Osteocyte (in vitro differentiated cells): ENCODE measurements at regions not wholly inside any gene's neighbourhood (a gene's known extent, or its start where the extent isn't known, plus 50 kb on each side); places are given as distances from the start of the nearest gene placed in this dataset.
A peak's percentile ranks its signal among the peaks of the same experiment; 100 is the strongest.
"Not testable (repeated sequence)": the region's sequence is repeated elsewhere in the genome, so short reads cannot be mapped to it uniquely, and the experiment has no call there.

Experiments used
- DNase-seq: peaks from one replicate; pipeline ENCODE4 v3.0.0; 2021; ENCODE audit warnings: mixed read lengths; ENCODE audit not compliant: unreplicated experiment; ENCODE audit errors: extremely low spot score
- H3K27ac Mint-ChIP-seq: one replicate; pipeline ENCODE4 v1.8.0; 2021; ENCODE audit warnings: mild to moderate bottlenecking, mixed read lengths; ENCODE audit not compliant: unreplicated experiment
- H3K27me3 Mint-ChIP-seq: one replicate; pipeline ENCODE4 v1.8.0; 2021; ENCODE audit warnings: mixed read lengths; ENCODE audit not compliant: unreplicated experiment
- H3K36me3 Mint-ChIP-seq: one replicate; pipeline ENCODE4 v1.8.0; 2021; ENCODE audit warnings: mixed read lengths; ENCODE audit not compliant: unreplicated experiment
- H3K4me1 Mint-ChIP-seq: one replicate; pipeline ENCODE4 v1.8.0; 2021; ENCODE audit warnings: mixed read lengths; ENCODE audit not compliant: unreplicated experiment
- H3K4me3 Mint-ChIP-seq: one replicate; pipeline ENCODE4 v1.8.0; 2021; ENCODE audit warnings: mild to moderate bottlenecking, moderate library complexity, mixed read lengths; ENCODE audit not compliant: unreplicated experiment
- H3K9me3 Mint-ChIP-seq: one replicate; pipeline ENCODE4 v1.8.0; 2021; ENCODE audit warnings: mixed read lengths; ENCODE audit not compliant: unreplicated experiment
- CTCF ChIP-seq: fragments of 200-600 bp; sonication (generic); IDR thresholded peaks from 2 replicates; pipeline ENCODE4 v1.5.0; 2021; ENCODE audit warnings: antibody characterized with exemption, mild to moderate bottlenecking, moderate library complexity

DNA sequence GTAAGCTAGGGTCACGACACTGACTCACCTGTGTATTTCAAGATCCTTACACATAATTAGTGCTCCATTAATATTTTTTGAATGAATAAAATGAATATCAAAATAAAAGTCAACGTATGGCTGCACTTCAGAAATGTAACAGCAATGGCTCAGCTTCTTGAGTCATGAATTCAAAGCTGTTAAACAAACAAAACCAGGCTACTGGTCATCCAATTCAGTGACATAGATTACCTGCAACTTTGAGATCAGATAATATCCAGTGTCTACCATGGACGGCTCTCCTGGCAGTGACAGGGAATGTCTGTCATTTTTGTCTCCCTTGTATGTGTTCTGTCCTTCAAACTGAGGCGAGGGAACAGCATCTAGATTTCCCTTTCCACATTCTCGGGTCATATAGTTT lies 225.6 kb downstream of the EFCAB11 start:
- Mint-ChIP-seq H3K27ac (no peak overlapping the region), H3K27me3 (no peaks in the 10 kb centered on the region), H3K4me1 (peaks cover 9% of the 10 kb centered on the region), H3K9me3 (peaks cover 3% of the 10 kb centered on the region), H3K36me3 (no peaks in the 10 kb centered on the region), H3K4me3 (no peak overlapping the region)
- no peak for TF ChIP-seq CTCF
- no peak for DNase-seq

DNA sequence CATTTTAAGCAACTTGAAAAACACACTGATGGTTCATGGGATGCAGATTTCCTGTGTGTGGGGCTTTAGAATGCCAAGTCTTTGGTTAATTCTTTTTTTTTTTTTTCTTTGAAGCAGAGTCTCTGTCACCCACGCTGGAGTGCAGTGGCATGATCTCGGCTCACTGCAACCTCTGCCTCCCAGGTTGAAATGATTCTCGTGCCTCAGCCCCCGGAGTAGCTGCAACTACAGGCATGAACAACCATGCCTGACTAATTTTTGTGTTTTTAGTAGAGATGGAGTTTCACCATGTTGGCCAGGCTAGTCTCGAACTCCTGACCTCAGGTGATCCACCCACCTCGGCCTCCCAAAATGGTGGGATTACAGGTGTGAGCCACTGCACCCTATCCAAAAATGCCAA lies 228.3 kb downstream of the EFCAB11 start:
- not testable (repeated sequence) for H3K4me3 Mint-ChIP-seq, H3K36me3 Mint-ChIP-seq, H3K4me1 Mint-ChIP-seq, H3K27ac Mint-ChIP-seq, H3K27me3 Mint-ChIP-seq, H3K9me3 Mint-ChIP-seq
- peak; percentile 23 for DNase-seq

- TF ChIP-seq CTCF: no peak
- Mint-ChIP-seq H3K4me3 (no peak overlapping the region), H3K4me1 (peaks cover 13% of the 10 kb centered on the region), H3K27ac (no peak overlapping the region), H3K9me3 (no peaks in the 10 kb centered on the region), H3K36me3 (no peaks in the 10 kb centered on the region), H3K27me3 (no peaks in the 10 kb centered on the region)
- DNase-seq: no peak
These were observed 229.9 kb downstream of the EFCAB11 start for GRCh38 chr14:89724628-89724960.

DNA sequence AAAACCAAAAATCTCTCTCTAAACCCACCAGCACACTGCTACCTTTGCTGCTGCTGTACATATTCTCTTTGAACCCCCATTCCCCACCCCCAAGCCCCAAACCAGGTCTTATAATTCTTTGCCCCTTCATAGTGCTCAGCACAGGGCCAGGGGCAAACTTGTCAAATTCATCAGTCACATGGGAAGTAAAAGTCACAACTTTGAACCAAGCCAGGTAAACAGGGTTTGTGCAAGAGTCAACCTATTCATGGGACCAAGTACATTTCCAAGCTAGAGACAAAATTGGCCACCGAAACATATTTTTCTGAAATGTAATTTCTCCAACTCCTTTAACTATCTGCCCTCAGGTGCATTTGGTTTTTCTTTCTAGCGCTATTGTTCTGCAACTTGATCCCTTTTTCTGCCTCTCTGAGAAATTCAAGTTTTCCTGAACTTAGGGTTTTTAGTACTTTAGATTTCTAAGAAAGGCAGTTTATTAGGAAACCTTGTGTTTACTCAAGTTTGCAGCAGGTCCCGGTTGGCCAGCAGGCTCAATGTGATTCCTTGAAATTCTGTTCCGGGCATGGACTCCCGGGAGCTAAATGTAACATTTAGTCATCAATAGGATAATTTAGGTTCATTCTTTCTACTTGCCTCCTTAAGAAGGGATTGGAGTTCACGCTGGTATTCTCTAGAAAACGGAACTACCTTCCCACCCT lies 230.5 kb downstream of the EFCAB11 start:
- Mint-ChIP-seq H3K4me1 (peaks cover 13% of the 10 kb centered on the region), H3K36me3 (no peaks in the 10 kb centered on the region), H3K27me3 (no peaks in the 10 kb centered on the region), H3K9me3 (no peaks in the 10 kb centered on the region), H3K27ac (no peak overlapping the region), H3K4me3 (no peak overlapping the region)
- TF ChIP-seq CTCF: no peak
- DNase-seq: no peak

DNA sequence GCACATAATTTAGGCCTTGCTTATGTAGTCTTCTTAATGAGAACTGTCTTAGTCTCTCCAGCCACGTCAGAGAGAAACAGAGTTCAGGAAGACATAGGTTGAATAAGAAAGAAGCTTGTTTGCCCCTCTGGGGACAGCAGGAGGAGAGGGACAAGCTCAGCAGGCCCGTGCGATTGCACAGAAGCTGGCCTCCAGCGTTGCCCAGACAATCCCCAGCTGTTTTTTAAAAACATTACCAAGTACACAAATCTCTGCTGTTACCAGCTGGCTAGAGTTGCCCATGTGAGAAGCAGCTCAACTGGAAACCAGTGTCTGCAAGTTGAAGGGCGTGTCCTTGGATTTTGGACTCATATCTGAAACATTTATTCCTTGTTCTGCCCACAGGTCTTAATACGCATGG lies 232.6 kb downstream of the EFCAB11 start:
- Mint-ChIP-seq H3K27ac (no peak overlapping the region), H3K4me1 (peaks cover 13% of the 10 kb centered on the region)
- DNase-seq: peak; percentile 63

More for the DNA sequence above, 232.6 kb downstream of the EFCAB11 start:
- H3K9me3 Mint-ChIP-seq: no peaks in the 10 kb centered on the region
- H3K36me3 Mint-ChIP-seq: no peaks in the 10 kb centered on the region
- TF ChIP-seq CTCF: no peak
- no peaks in the 10 kb centered on the region for H3K27me3 Mint-ChIP-seq
- no peak overlapping the region for H3K4me3 Mint-ChIP-seq
